ENCODE measurements at regions not wholly inside any gene's neighbourhood (a gene's known extent, or its start where the extent isn't known, plus 50 kb on each side); places are given as distances from the start of the nearest gene placed in this dataset.

DNA sequence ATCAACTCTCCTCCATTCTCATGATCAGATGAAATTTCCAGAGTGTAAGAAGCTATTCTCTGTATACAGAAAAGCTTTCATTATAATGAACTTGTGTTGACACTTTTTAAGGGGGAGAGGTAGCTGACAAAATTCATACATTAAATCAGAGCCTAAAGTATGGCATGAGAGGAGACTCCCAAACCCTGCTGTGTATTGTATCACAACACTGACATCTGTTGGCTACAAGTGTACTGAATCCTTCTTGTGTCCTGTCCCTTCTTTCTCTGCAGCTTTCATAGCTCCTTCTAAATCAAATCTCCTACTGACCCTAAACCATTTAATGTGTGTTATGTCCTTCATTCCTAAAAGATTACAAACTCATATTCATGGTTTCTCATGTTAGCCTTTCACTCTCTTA lies 70.9 kb downstream of the GCC1 start:
- Histone ChIP-seq H4K20me1 (ENCODE audit: control insufficient read depth, insufficient read depth, low read length, poor library complexity, severe bottlenecking) (no peaks in the 10 kb centered on the region), H3K79me2 (ENCODE audit: control insufficient read depth, insufficient read depth, low read length) (no peaks in the 10 kb centered on the region), H3K4me3 (ENCODE audit: control extremely low read depth in 1 of 5, extremely low read depth in 1 of 5, insufficient read depth in 1 of 5, low read depth in 2 of 5, low read length in 4 of 5) (no peak overlapping the region), H3K9me3 (ENCODE audit: control extremely low read depth in 1 of 3, control insufficient read depth in 2 of 3, insufficient read depth in 1 of 3, low read length in 2 of 3) (no peaks in the 10 kb centered on the region), H3K4me2 (replicated peaks; ENCODE audit: low read depth, low read length, poor library complexity, severe bottlenecking) (no peak overlapping the region), H3K27ac (ENCODE audit: low read length in 2 of 2) (no peak overlapping the region), H3K4me1 (ENCODE audit: control insufficient read depth in 2 of 2, insufficient read depth in 2 of 2, low read length in 2 of 2) (no peaks in the 10 kb centered on the region), H3K9ac (ENCODE audit: low read length) (no peak overlapping the region), H3K27me3 (replicated peaks in 1 of 4; ENCODE audit: control extremely low read depth in 1 of 4, control insufficient read depth in 3 of 4, insufficient read depth in 4 of 4, low read length in 3 of 4) (no peaks in the 10 kb centered on the region), H3K36me3 (replicated peaks in 1 of 2; ENCODE audit: control extremely low read depth in 1 of 2, control insufficient read depth in 1 of 2, extremely low read depth in 1 of 2, insufficient read depth in 2 of 2, low read length in 1 of 2) (no peaks in the 10 kb centered on the region), H2AFZ (ENCODE audit: insufficient read depth, low read depth, low read length, poor library complexity, severe bottlenecking) (no peak overlapping the region)
- CTCF ChIA-PET: interaction anchor here (0.6 to 1.8 kb wide), 10 partner anchors 9 to 711 kb away, joined by 3 to 9 read pairs (median 3); no protein-coding TSS in a partner anchor
- DNase-seq: peak; percentile 47
- intact Hi-C loops (cut with micrococcal nuclease): loop anchor here (1.0 kb wide), 1 partner anchor 167 kb away; no protein-coding TSS in a partner anchor
- TF ChIP-seq, protein P1, sequence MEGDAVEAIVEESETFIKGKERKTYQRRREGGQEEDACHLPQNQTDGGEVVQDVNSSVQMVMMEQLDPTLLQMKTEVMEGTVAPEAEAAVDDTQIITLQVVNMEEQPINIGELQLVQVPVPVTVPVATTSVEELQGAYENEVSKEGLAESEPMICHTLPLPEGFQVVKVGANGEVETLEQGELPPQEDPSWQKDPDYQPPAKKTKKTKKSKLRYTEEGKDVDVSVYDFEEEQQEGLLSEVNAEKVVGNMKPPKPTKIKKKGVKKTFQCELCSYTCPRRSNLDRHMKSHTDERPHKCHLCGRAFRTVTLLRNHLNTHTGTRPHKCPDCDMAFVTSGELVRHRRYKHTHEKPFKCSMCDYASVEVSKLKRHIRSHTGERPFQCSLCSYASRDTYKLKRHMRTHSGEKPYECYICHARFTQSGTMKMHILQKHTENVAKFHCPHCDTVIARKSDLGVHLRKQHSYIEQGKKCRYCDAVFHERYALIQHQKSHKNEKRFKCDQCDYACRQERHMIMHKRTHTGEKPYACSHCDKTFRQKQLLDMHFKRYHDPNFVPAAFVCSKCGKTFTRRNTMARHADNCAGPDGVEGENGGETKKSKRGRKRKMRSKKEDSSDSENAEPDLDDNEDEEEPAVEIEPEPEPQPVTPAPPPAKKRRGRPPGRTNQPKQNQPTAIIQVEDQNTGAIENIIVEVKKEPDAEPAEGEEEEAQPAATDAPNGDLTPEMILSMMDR (IDR thresholded peaks at IDR 0.05): peak; percentile 51
- TF ChIP-seq EZH2 (IDR thresholded peaks at IDR 0.05; ENCODE audit: borderline replicate concordance, insufficient read depth, low read depth, low read length, poor library complexity, severe bottlenecking): no peak
- no peak overlapping the region for H3K27ac Mint-ChIP-seq
- no peak for ATAC-seq (ENCODE audit: low read depth)
- H3K4me1 Mint-ChIP-seq: no peaks in the 10 kb centered on the region
- no peaks in the 10 kb centered on the region for H3K9me3 Mint-ChIP-seq (ENCODE audit: insufficient read depth)
- H3K4me3 Mint-ChIP-seq: no peak overlapping the region
- POLR2A ChIA-PET: no interaction called here
- peaks cover 28% of the 10 kb centered on the region for H3K27me3 Mint-ChIP-seq

DNA sequence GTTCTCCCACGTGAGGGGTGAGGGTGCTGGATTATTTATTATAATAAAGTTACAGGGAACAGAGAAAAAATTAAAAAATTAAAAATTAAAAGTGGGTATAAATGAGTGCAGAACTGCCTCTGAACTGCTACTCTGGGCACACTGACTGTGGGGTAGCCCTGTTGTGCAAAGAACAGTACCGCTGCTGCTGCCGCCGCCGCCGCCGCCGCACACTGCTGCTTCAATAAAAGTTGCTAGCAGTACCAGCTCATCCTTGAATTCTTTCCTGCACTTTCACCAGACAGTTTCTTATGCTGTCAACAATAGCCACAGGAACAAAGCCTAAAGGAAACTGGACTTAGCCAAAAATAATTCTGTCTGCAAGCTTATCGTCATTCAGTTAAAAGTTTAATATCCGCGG lies 72.1 kb downstream of the GCC1 start:
- Histone ChIP-seq H2AFZ (ENCODE audit: insufficient read depth, low read depth, low read length, poor library complexity, severe bottlenecking) (no peak overlapping the region), H3K27me3 (replicated peaks in 1 of 4; ENCODE audit: control extremely low read depth in 1 of 4, control insufficient read depth in 3 of 4, insufficient read depth in 4 of 4, low read length in 3 of 4) (no peaks in the 10 kb centered on the region), H3K9ac (ENCODE audit: low read length) (no peak overlapping the region), H4K20me1 (ENCODE audit: control insufficient read depth, insufficient read depth, low read length, poor library complexity, severe bottlenecking) (no peaks in the 10 kb centered on the region), H3K27ac (ENCODE audit: low read length in 2 of 2) (no peak overlapping the region), H3K9me3 (ENCODE audit: control extremely low read depth in 1 of 3, control insufficient read depth in 2 of 3, insufficient read depth in 1 of 3, low read length in 2 of 3) (no peaks in the 10 kb centered on the region), H3K4me3 (ENCODE audit: control extremely low read depth in 1 of 5, extremely low read depth in 1 of 5, insufficient read depth in 1 of 5, low read depth in 2 of 5, low read length in 4 of 5) (no peak overlapping the region), H3K4me1 (ENCODE audit: control insufficient read depth in 2 of 2, insufficient read depth in 2 of 2, low read length in 2 of 2) (no peaks in the 10 kb centered on the region), H3K36me3 (replicated peaks in 1 of 2; ENCODE audit: control extremely low read depth in 1 of 2, control insufficient read depth in 1 of 2, extremely low read depth in 1 of 2, insufficient read depth in 2 of 2, low read length in 1 of 2) (no peaks in the 10 kb centered on the region), H3K79me2 (ENCODE audit: control insufficient read depth, insufficient read depth, low read length) (no peaks in the 10 kb centered on the region), H3K4me2 (replicated peaks; ENCODE audit: low read depth, low read length, poor library complexity, severe bottlenecking) (no peak overlapping the region)
- Mint-ChIP-seq H3K27me3 (peaks cover 30% of the 10 kb centered on the region), H3K4me3 (no peak overlapping the region), H3K9me3 (ENCODE audit: insufficient read depth) (no peaks in the 10 kb centered on the region), H3K4me1 (no peaks in the 10 kb centered on the region), H3K27ac (no peak overlapping the region)
- POLR2A ChIA-PET: no interaction called here
- intact Hi-C loops (cut with micrococcal nuclease): no loop called here
- TF ChIP-seq, protein P1 (IDR thresholded peaks at IDR 0.05): no peak
- no peak for TF ChIP-seq EZH2 (IDR thresholded peaks at IDR 0.05; ENCODE audit: borderline replicate concordance, insufficient read depth, low read depth, low read length, poor library complexity, severe bottlenecking)
- ATAC-seq (ENCODE audit: low read depth): no peak
- DNase-seq: no peak
- WGBS (ENCODE audit: insufficient coverage): 92% methylated on average over 10 of the region's 11 CpGs
- CTCF ChIA-PET: interaction anchor here (1.1 to 1.8 kb wide), 2 partner anchors 12 to 193 kb away, joined by 3 read pairs; no protein-coding TSS in a partner anchor

All from B cell (primary cell).